GM12878 (cell line): ENCODE measurements at regions not wholly inside any gene's neighbourhood (a gene's known extent, or its start where the extent isn't known, plus 50 kb on each side); places are given as distances from the start of the nearest gene placed in this dataset.

ENCODE experiments used
- ATAC-seq: fragments of 200-7000 bp; cut with Tn5 transposase; 3 replicates; pipeline ENCODE4 v1.9.1; 2020; ENCODE audit warnings: mild to moderate bottlenecking, moderate library complexity
- BruUV-seq: library from RNA; stranded (reverse); fragments of 400-500 nt; replicated peaks from 2 replicates; lab custom pipeline; 2021; lab: Mats Ljungman, UMichigan
- CTCF ChIA-PET: fragments of 300-600 bp; sonication (Branson Sonifier 250); formaldehyde crosslinking; extraction: SDS; loops from one replicate; lab custom pipeline; 2021; ENCODE audit warnings: inconsistent platforms; lab: Yijun Ruan, JAX
- POLR2A ChIA-PET: fragments of 350-600 bp; formaldehyde crosslinking; extraction: SDS; loops from one replicate; lab custom pipeline; 2021; ENCODE audit warnings: inconsistent platforms; lab: Charles Lee
- RAD21 ChIA-PET: fragments of 300-600 bp; sonication (Branson Sonifier 250); formaldehyde crosslinking; loops from one replicate; lab custom pipeline; 2023; ENCODE audit warnings: antibody characterized with exemption; ENCODE audit not compliant: unreplicated experiment; lab: Charles Lee
- SMC1A ChIA-PET: fragments of 300-600 bp; sonication (Branson Sonifier 250); formaldehyde crosslinking; loops from one replicate; lab custom pipeline; 2023; ENCODE audit not compliant: unreplicated experiment, uncharacterized antibody; lab: Charles Lee
- DNase-seq: peaks from one replicate; pipeline ENCODE4 v3.0.0-alpha.2; 2011; ENCODE audit warnings: low read depth, low spot score
- FAIRE-seq: peaks from 3 replicates; lab custom pipeline; 2011; peaks lifted over from hg19 to GRCh38; lab: Jason Lieb, UNC
- H2AFZ ChIP-seq: 2 replicates; pipeline ENCODE4 v1.6.0; 2011; ENCODE audit warnings: low read depth, low read length, control low read depth; ENCODE audit not compliant: control insufficient read depth
- H3K27ac ChIP-seq: 2 replicates; pipeline ENCODE4 v1.5.1; 2011; ENCODE audit warnings: control low read depth; ENCODE audit not compliant: control insufficient read depth, insufficient read depth
- H3K27me3 ChIP-seq, 2 experiments: replicated peaks in 1 of 2; 2 replicates each; pipeline versions ENCODE4 v1.6.0 to v1.6.1; 2011; ENCODE audit warnings: low read length in 1 of 2; ENCODE audit not compliant: control insufficient read depth in 2 of 2, insufficient read depth in 2 of 2
- H3K36me3 ChIP-seq, 2 experiments: 2 replicates each; pipeline ENCODE4 v1.5.1; 2011; ENCODE audit warnings: low read length in 1 of 2; ENCODE audit not compliant: control insufficient read depth in 2 of 2, insufficient read depth in 2 of 2
- H3K4me1 ChIP-seq: 2 replicates; pipeline ENCODE4 v1.6.1; 2011; ENCODE audit warnings: mild to moderate bottlenecking, low read length, moderate library complexity, mixed read lengths; ENCODE audit not compliant: control insufficient read depth, insufficient read depth
- H3K4me2 ChIP-seq: 2 replicates; pipeline ENCODE4 v1.6.0; 2011; ENCODE audit warnings: control low read depth; ENCODE audit not compliant: control insufficient read depth, insufficient read depth
- H3K4me3 ChIP-seq: fragments of 200-600 bp; sonication (generic); 2 replicates; pipeline ENCODE4 v1.5.1; 2016
- H3K79me2 ChIP-seq: 2 replicates; pipeline ENCODE4 v1.6.0; 2011; ENCODE audit warnings: low read length; ENCODE audit not compliant: control insufficient read depth, insufficient read depth
- H3K9ac ChIP-seq: 2 replicates; pipeline ENCODE4 v1.8.0; 2011; ENCODE audit warnings: low read length, control low read depth, mixed read lengths; ENCODE audit not compliant: control insufficient read depth, insufficient read depth
- H3K9me3 ChIP-seq: replicated peaks from 3 replicates; pipeline ENCODE4 v1.5.1; 2011; ENCODE audit warnings: mild to moderate bottlenecking, low read length; ENCODE audit not compliant: control insufficient read depth, insufficient read depth
- H4K20me1 ChIP-seq: 2 replicates; pipeline ENCODE4 v1.6.0; 2011; ENCODE audit not compliant: control insufficient read depth, insufficient read depth
- BCL11A ChIP-seq: IDR thresholded peaks from 2 replicates; pipeline ENCODE4 v1.6.1; 2011; ENCODE audit warnings: low read depth, low read length
- CBFB ChIP-seq: IDR thresholded peaks from 2 replicates; pipeline ENCODE4 v1.6.1; 2016; ENCODE audit warnings: antibody characterized with exemption, low read depth
- CHD4 ChIP-seq: fragments of 200-600 bp; sonication (generic); IDR thresholded peaks from 2 replicates; pipeline ENCODE4 v1.6.1; 2016; ENCODE audit warnings: mild to moderate bottlenecking
- MYB ChIP-seq: fragments of 150-350 bp; IDR thresholded peaks from 2 replicates; pipeline ENCODE4 v1.6.1; 2014; ENCODE audit warnings: mild to moderate bottlenecking, low read depth, low read length, borderline replicate concordance
- NRF1 ChIP-seq: conservative IDR thresholded peaks from 2 replicates; pipeline ENCODE4 v1.6.1; 2011; ENCODE audit warnings: mild to moderate bottlenecking, low read depth, low read length, improper control_type of control experiment
- RCOR1 ChIP-seq: conservative IDR thresholded peaks from 2 replicates; pipeline ENCODE4 v1.6.1; 2012; ENCODE audit warnings: low read depth, low read length, improper control_type of control experiment
- RELA ChIP-seq: fragments of 450-650 bp; IDR thresholded peaks from 2 replicates; pipeline ENCODE4 v1.8.0; 2014; ENCODE audit warnings: borderline replicate concordance; ENCODE audit not compliant: partially characterized antibody
- TAF1 ChIP-seq: IDR thresholded peaks from 2 replicates; pipeline ENCODE4 v1.6.1; 2011; ENCODE audit warnings: mild to moderate bottlenecking, low read depth, low read length, borderline replicate concordance
- TCF12 ChIP-seq: IDR thresholded peaks from 2 replicates; pipeline ENCODE4 v1.6.1; 2011; ENCODE audit warnings: low read depth, mild to moderate bottlenecking, low read length
- WRNIP1 ChIP-seq: IDR thresholded peaks from 2 replicates; pipeline ENCODE4 v1.6.1; 2011; ENCODE audit warnings: low read depth, low read length, improper control_type of control experiment, borderline replicate concordance
- ZNF24 ChIP-seq: fragments of 450-650 bp; IDR thresholded peaks from 2 replicates; pipeline ENCODE4 v1.6.1; 2017; ENCODE audit warnings: antibody characterized with exemption, mild to moderate bottlenecking
- ZNF274 ChIP-seq: IDR thresholded peaks from one replicate; pipeline ENCODE4 v1.8.0; 2011; ENCODE audit not compliant: insufficient read length, insufficient read depth
- WGBS: methylation state at CpG from one replicate; pipeline ENCODE4 v1.1.6; 2016; ENCODE audit warnings: low lambda C conversion rate; ENCODE audit not compliant: insufficient replicate concordance, insufficient coverage; ENCODE audit errors: missing lambda C conversion rate; 5-methylcytosine and 5-hydroxymethylcytosine counted together
- in situ Hi-C: fragments of 300-500 bp; cut with MboI; formaldehyde crosslinking; loops from 9 replicates; pipeline ENCODE4 v1.14.3; 2018; ENCODE audit warnings: mixed read lengths
- intact Hi-C: fragments of 100-400 bp; cut with micrococcal nuclease; formaldehyde crosslinking; loops from one replicate; pipeline ENCODE4 v1.14.2; 2022; ENCODE audit not compliant: unreplicated experiment
- TF ChIP-seq, protein P1 (sequence below): fragments of 450-650 bp; IDR thresholded peaks from 2 replicates; pipeline ENCODE4 v1.6.1; 2017; ENCODE audit warnings: mild to moderate bottlenecking, moderate library complexity
- TF ChIP-seq, protein P2 (sequence below): fragments of 150-350 bp; IDR thresholded peaks from 2 replicates; pipeline ENCODE4 v1.6.1; 2014; ENCODE audit warnings: mild to moderate bottlenecking, low read depth, low read length
- TF ChIP-seq, protein P3 (sequence below): IDR thresholded peaks from 2 replicates; pipeline ENCODE4 v1.6.1; 2012; ENCODE audit warnings: low read depth, low read length, improper control_type of control experiment
- TF ChIP-seq, protein P4 (sequence below): fragments of 450-650 bp; IDR thresholded peaks from 2 replicates; pipeline ENCODE4 v1.6.1; 2017; ENCODE audit warnings: mild to moderate bottlenecking, moderate library complexity

DNA sequence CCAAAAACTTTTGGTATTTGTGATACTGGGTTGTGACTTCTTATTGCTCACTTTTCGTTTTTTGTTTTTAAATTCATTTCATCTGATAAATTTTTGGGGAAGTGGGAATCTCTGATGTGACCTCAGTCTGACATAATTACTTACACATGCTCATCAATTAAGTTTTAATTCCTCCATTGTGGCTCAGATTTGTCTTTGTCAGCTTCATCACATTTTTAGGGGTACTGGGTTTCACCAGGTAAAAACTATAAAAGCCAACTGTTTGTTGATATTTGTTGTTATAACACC is 425.3 kb upstream of the TGFBR2 start:
- no TSS peak for BruUV-seq
- FAIRE-seq = no peak
- CTCF ChIA-PET = interaction anchor here (1.9 kb wide), 1 partner anchor 18 kb away, joined by 8 read pairs; no protein-coding TSS in a partner anchor
- TF ChIP-seq CBFB (no peak), ZNF274 (no peak), MYB (no peak), CHD4 (no peak), ZNF24 (no peak), TAF1 (no peak), RCOR1 (no peak), TCF12 (no peak), NRF1 (no peak), RELA (no peak), BCL11A (no peak), WRNIP1 (no peak)
- TF ChIP-seq, protein P1, sequence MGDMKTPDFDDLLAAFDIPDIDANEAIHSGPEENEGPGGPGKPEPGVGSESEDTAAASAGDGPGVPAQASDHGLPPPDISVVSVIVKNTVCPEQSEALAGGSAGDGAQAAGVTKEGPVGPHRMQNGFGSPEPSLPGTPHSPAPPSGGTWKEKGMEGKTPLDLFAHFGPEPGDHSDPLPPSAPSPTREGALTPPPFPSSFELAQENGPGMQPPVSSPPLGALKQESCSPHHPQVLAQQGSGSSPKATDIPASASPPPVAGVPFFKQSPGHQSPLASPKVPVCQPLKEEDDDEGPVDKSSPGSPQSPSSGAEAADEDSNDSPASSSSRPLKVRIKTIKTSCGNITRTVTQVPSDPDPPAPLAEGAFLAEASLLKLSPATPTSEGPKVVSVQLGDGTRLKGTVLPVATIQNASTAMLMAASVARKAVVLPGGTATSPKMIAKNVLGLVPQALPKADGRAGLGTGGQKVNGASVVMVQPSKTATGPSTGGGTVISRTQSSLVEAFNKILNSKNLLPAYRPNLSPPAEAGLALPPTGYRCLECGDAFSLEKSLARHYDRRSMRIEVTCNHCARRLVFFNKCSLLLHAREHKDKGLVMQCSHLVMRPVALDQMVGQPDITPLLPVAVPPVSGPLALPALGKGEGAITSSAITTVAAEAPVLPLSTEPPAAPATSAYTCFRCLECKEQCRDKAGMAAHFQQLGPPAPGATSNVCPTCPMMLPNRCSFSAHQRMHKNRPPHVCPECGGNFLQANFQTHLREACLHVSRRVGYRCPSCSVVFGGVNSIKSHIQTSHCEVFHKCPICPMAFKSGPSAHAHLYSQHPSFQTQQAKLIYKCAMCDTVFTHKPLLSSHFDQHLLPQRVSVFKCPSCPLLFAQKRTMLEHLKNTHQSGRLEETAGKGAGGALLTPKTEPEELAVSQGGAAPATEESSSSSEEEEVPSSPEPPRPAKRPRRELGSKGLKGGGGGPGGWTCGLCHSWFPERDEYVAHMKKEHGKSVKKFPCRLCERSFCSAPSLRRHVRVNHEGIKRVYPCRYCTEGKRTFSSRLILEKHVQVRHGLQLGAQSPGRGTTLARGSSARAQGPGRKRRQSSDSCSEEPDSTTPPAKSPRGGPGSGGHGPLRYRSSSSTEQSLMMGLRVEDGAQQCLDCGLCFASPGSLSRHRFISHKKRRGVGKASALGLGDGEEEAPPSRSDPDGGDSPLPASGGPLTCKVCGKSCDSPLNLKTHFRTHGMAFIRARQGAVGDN = no peak
- TF ChIP-seq, protein P2, sequence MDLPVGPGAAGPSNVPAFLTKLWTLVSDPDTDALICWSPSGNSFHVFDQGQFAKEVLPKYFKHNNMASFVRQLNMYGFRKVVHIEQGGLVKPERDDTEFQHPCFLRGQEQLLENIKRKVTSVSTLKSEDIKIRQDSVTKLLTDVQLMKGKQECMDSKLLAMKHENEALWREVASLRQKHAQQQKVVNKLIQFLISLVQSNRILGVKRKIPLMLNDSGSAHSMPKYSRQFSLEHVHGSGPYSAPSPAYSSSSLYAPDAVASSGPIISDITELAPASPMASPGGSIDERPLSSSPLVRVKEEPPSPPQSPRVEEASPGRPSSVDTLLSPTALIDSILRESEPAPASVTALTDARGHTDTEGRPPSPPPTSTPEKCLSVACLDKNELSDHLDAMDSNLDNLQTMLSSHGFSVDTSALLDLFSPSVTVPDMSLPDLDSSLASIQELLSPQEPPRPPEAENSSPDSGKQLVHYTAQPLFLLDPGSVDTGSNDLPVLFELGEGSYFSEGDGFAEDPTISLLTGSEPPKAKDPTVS = no peak
- TF ChIP-seq, protein P3, sequence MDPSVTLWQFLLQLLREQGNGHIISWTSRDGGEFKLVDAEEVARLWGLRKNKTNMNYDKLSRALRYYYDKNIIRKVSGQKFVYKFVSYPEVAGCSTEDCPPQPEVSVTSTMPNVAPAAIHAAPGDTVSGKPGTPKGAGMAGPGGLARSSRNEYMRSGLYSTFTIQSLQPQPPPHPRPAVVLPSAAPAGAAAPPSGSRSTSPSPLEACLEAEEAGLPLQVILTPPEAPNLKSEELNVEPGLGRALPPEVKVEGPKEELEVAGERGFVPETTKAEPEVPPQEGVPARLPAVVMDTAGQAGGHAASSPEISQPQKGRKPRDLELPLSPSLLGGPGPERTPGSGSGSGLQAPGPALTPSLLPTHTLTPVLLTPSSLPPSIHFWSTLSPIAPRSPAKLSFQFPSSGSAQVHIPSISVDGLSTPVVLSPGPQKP = no peak
- TF ChIP-seq, protein P4, sequence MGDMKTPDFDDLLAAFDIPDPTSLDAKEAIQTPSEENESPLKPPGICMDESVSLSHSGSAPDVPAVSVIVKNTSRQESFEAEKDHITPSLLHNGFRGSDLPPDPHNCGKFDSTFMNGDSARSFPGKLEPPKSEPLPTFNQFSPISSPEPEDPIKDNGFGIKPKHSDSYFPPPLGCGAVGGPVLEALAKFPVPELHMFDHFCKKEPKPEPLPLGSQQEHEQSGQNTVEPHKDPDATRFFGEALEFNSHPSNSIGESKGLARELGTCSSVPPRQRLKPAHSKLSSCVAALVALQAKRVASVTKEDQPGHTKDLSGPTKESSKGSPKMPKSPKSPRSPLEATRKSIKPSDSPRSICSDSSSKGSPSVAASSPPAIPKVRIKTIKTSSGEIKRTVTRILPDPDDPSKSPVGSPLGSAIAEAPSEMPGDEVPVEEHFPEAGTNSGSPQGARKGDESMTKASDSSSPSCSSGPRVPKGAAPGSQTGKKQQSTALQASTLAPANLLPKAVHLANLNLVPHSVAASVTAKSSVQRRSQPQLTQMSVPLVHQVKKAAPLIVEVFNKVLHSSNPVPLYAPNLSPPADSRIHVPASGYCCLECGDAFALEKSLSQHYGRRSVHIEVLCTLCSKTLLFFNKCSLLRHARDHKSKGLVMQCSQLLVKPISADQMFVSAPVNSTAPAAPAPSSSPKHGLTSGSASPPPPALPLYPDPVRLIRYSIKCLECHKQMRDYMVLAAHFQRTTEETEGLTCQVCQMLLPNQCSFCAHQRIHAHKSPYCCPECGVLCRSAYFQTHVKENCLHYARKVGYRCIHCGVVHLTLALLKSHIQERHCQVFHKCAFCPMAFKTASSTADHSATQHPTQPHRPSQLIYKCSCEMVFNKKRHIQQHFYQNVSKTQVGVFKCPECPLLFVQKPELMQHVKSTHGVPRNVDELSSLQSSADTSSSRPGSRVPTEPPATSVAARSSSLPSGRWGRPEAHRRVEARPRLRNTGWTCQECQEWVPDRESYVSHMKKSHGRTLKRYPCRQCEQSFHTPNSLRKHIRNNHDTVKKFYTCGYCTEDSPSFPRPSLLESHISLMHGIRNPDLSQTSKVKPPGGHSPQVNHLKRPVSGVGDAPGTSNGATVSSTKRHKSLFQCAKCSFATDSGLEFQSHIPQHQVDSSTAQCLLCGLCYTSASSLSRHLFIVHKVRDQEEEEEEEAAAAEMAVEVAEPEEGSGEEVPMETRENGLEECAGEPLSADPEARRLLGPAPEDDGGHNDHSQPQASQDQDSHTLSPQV = no peak

More for the DNA sequence above, 425.3 kb upstream of the TGFBR2 start:
- Histone ChIP-seq H3K36me3 (no peaks in the 10 kb centered on the region), H3K4me3 (no peak overlapping the region), H3K9ac (no peak overlapping the region), H2AFZ (no peak overlapping the region), H3K27ac (no peak overlapping the region), H4K20me1 (no peaks in the 10 kb centered on the region), H3K79me2 (no peaks in the 10 kb centered on the region), H3K4me2 (no peak overlapping the region), H3K4me1 (no peaks in the 10 kb centered on the region), H3K9me3 (no peaks in the 10 kb centered on the region), H3K27me3 (no peaks in the 10 kb centered on the region)
- POLR2A ChIA-PET = no interaction called here
- intact Hi-C loops (no loop called here), in situ Hi-C loops (loop anchor here (25.0 kb wide), 1 partner anchor 1269 kb away; no protein-coding TSS in a partner anchor)
- RAD21 ChIA-PET = no interaction called here
- SMC1A ChIA-PET = interaction anchor here (1.6 kb wide), 2 partner anchors 17 to 18 kb away, joined by 5 read pairs; no protein-coding TSS in a partner anchor
- no peak for ATAC-seq
- WGBS = 0% methylated on average over 1 of the region's 1 CpG
- no peak for DNase-seq
